ENCODE measurements at regions not wholly inside any gene's neighbourhood (a gene's known extent, or its start where the extent isn't known, plus 50 kb on each side); places are given as distances from the start of the nearest gene placed in this dataset.
"Not testable (repeated sequence)": the region's sequence is repeated elsewhere in the genome, so short reads cannot be mapped to it uniquely, and the experiment has no call there.

GRCh38 chr1:58189453-58189852, 357.1 kb downstream of the OMA1 start:
- TF ChIP-seq, protein P1, sequence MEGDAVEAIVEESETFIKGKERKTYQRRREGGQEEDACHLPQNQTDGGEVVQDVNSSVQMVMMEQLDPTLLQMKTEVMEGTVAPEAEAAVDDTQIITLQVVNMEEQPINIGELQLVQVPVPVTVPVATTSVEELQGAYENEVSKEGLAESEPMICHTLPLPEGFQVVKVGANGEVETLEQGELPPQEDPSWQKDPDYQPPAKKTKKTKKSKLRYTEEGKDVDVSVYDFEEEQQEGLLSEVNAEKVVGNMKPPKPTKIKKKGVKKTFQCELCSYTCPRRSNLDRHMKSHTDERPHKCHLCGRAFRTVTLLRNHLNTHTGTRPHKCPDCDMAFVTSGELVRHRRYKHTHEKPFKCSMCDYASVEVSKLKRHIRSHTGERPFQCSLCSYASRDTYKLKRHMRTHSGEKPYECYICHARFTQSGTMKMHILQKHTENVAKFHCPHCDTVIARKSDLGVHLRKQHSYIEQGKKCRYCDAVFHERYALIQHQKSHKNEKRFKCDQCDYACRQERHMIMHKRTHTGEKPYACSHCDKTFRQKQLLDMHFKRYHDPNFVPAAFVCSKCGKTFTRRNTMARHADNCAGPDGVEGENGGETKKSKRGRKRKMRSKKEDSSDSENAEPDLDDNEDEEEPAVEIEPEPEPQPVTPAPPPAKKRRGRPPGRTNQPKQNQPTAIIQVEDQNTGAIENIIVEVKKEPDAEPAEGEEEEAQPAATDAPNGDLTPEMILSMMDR (IDR thresholded peaks at IDR 0.05; ENCODE audit: low read depth, low read length, missing control alignments): no peak
- DNase-seq (ENCODE audit: extremely low read depth, low read depth): no peak
- H3K4me3 ChIP-seq (replicated peaks; ENCODE audit: low read depth, low read length): no peak overlapping the region

- TF ChIP-seq, protein P1 (IDR thresholded peaks at IDR 0.05; ENCODE audit: low read depth, low read length, missing control alignments): no peak
- DNase-seq (ENCODE audit: extremely low read depth, low read depth): no peak
- no peak overlapping the region for H3K4me3 ChIP-seq (replicated peaks; ENCODE audit: low read depth, low read length)
Observed at GRCh38 chr1:58183286-58183685, 363.2 kb downstream of the OMA1 start.

DNA sequence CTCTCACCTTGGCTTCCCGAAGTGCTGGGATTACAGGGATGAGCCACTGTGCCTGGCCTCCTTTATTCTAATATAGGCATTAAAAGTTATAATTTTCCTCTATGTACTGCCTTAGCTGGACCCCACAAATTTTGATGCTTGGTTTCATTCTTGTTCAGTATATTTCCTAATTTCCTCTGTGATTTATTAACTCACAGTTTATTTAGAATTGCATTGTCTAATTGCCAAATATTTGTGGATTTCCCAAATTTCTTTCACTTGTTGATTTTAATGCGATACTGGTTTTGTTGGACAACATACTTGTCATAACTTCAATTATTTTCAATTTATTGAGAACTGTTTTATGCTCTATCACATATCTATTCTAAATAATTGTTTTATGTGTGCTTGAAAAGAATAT, 366.0 kb downstream of the OMA1 start:
- H3K4me3 ChIP-seq (replicated peaks; ENCODE audit: low read depth, low read length): no peak overlapping the region
- no peak for DNase-seq (ENCODE audit: extremely low read depth, low read depth)
- TF ChIP-seq, protein P1 (IDR thresholded peaks at IDR 0.05; ENCODE audit: low read depth, low read length, missing control alignments): no peak

GRCh38 chr1:58169160-58169559, 377.4 kb downstream of the OMA1 start:
- not testable (repeated sequence) for H3K4me3 ChIP-seq (replicated peaks; ENCODE audit: low read depth, low read length); DNase-seq (ENCODE audit: extremely low read depth, low read depth)

DNA sequence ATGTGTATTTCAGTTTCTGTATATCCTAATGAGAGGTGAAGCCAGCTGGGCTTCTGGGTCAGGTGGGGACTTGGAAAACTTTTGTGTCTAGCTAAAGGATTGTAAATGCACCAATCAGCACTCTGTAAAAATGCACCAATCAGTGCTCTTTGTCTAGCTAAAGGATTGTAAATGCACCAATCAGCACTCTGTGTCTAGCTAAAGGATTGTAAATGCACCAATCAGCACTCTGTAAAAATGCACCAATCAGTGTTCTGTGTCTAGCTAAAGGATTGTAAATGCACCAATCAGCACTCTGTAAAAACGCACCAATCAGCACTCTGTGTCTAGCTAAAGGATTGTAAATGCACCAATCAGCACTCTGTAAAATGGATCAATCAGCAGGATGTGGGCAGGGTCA, 379.4 kb downstream of the OMA1 start:
- not testable (repeated sequence) for DNase-seq (ENCODE audit: extremely low read depth, low read depth); H3K4me3 ChIP-seq (replicated peaks; ENCODE audit: low read depth, low read length)

- DNase-seq (ENCODE audit: extremely low read depth, low read depth): no peak
- H3K4me3 ChIP-seq (replicated peaks; ENCODE audit: low read depth, low read length): no peak overlapping the region
- TF ChIP-seq, protein P1 (IDR thresholded peaks at IDR 0.05; ENCODE audit: low read depth, low read length, missing control alignments): no peak
Observed at GRCh38 chr1:58166417-58166816, 380.1 kb downstream of the OMA1 start.

DNA sequence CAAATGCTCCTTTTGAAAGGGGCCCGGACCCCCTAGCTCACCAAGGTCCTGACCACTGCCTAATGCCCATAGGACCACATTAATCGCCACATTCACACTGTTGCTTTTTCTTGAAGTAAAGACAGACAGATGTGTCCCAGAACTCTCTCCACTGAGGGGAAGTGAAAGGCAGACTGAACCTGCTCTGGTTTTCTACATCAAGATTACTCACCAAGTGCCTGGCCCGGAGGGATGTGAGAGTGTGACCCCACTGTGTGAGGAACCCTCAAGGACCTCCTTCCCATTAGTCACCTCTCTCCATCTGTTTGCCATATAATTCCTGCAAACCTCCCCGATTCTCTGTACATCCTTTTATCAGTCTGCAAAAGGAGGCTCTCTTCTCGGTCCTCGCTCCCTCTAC, 381.5 kb downstream of the OMA1 start:
- DNase-seq (ENCODE audit: extremely low read depth, low read depth): peak; percentile 26
- no peak overlapping the region for H3K4me3 ChIP-seq (replicated peaks; ENCODE audit: low read depth, low read length)
- TF ChIP-seq, protein P1 (IDR thresholded peaks at IDR 0.05; ENCODE audit: low read depth, low read length, missing control alignments): no peak

- H3K4me3 ChIP-seq (replicated peaks; ENCODE audit: low read depth, low read length): no peak overlapping the region
- DNase-seq (ENCODE audit: extremely low read depth, low read depth): peak; percentile 50
- TF ChIP-seq, protein P1 (IDR thresholded peaks at IDR 0.05; ENCODE audit: low read depth, low read length, missing control alignments): peak; percentile 97
Observed at GRCh38 chr1:58162952-58163550, 383.5 kb downstream of the OMA1 start.

Measured in HFF-Myc (cell line).